HEK293T (cell line): ENCODE measurements at regions not wholly inside any gene's neighbourhood (a gene's known extent, or its start where the extent isn't known, plus 50 kb on each side); places are given as distances from the start of the nearest gene placed in this dataset.

Source experiments
- BHLHE40 ChIP-seq: fragments of 450-650 bp; IDR thresholded peaks from 2 replicates; pipeline ENCODE4 v1.6.1; 2016; ENCODE audit warnings: mild to moderate bottlenecking, moderate library complexity, borderline replicate concordance
- HDGF ChIP-seq: fragments of 450-650 bp; IDR thresholded peaks from 2 replicates; pipeline ENCODE4 v1.6.1; 2017; ENCODE audit warnings: antibody characterized with exemption, borderline replicate concordance
- L3MBTL2 ChIP-seq: fragments of 450-650 bp; conservative IDR thresholded peaks from 2 replicates; pipeline ENCODE4 v1.6.1; 2016; ENCODE audit warnings: mild to moderate bottlenecking
- SP1 ChIP-seq: fragments of 450-650 bp; IDR thresholded peaks from 2 replicates; pipeline ENCODE4 v1.6.1; 2017
- ZNF384 ChIP-seq: fragments of 450-650 bp; IDR thresholded peaks from 2 replicates; pipeline ENCODE4 v1.6.1; 2016

- no peak for TF ChIP-seq BHLHE40
- TF ChIP-seq L3MBTL2, result no peak
- no peak for TF ChIP-seq ZNF384
- TF ChIP-seq SP1, result no peak
- no peak for TF ChIP-seq HDGF
These were observed 182.5 kb downstream of the TMX3 start for GRCh38 chr18:68532328-68532885.
